GM12891 (cell line): ENCODE measurements at regions not wholly inside any gene's neighbourhood (a gene's known extent, or its start where the extent isn't known, plus 50 kb on each side); places are given as distances from the start of the nearest gene placed in this dataset.

ENCODE experiments used
- PAX5 ChIP-seq: IDR thresholded peaks from 2 replicates; pipeline ENCODE4 v1.6.1; 2011; ENCODE audit warnings: low read length, moderate library complexity, mild to moderate bottlenecking; ENCODE audit not compliant: insufficient read depth, severe bottlenecking
- POLR2A ChIP-seq: IDR thresholded peaks from 2 replicates; pipeline ENCODE4 v1.6.1; 2011; ENCODE audit warnings: low read depth, low read length, control low read depth
- POLR2AphosphoS5 ChIP-seq: IDR thresholded peaks from 2 replicates; pipeline ENCODE4 v1.6.1; 2011; ENCODE audit warnings: low read depth, low read length, control low read depth
- POU2F2 ChIP-seq: IDR thresholded peaks from 2 replicates; pipeline ENCODE4 v1.6.1; 2011; ENCODE audit warnings: low read depth, mild to moderate bottlenecking, control low read depth, low read length, moderate library complexity
- SPI1 ChIP-seq: IDR thresholded peaks from 2 replicates; pipeline ENCODE4 v1.6.1; 2011; ENCODE audit warnings: low read depth, low read length, control low read depth
- TAF1 ChIP-seq: IDR thresholded peaks from 2 replicates; pipeline ENCODE4 v1.6.1; 2011; ENCODE audit warnings: low read depth, low read length, control low read depth

DNA sequence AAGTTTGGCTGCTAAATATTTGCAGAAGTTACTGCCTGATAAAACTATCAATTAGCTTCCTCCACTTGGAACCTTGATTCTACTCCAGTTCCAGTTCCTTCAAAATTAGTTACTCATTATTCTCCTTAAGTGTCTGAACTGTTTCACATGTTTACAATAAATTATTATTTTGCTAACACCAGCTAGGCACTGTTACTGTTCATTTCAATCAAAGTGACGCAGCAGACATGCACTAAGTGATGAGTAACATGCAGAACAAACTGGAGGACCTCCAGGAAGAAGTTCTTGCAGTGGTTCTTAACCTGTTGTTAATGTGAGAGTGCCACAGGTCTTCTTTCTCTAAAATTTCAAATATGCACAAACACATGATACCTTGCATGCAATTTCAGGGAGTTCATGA, 491.8 kb upstream of the SEMA3A start:
- TF ChIP-seq POLR2AphosphoS5, result no peak
- TF ChIP-seq POLR2A, result no peak
- no peak for TF ChIP-seq TAF1
- no peak for TF ChIP-seq PAX5
- TF ChIP-seq POU2F2, result no peak
- TF ChIP-seq SPI1, result no peak
